Adrenal gland (tissue), 9 donors: ENCODE measurements at regions not wholly inside any gene's neighbourhood (a gene's known extent, or its start where the extent isn't known, plus 50 kb on each side); places are given as distances from the start of the nearest gene placed in this dataset.

Experiments used
- DNase-seq, 7 donors: peaks; one replicate each; pipeline ENCODE4 v3.0.0-alpha.2; 2019 to 2020
- H3K27ac ChIP-seq, 5 donors: fragments of 200-600 bp; sonication (generic) in 4 of 5; 1 replicate in 3 of 5; 2 replicates in 2 of 5; pipeline versions ENCODE4 v1.5.1 to v1.8.0; 2016 to 2020; ENCODE audit warnings: mild to moderate bottlenecking in 1 of 5
- H3K27me3 ChIP-seq: fragments of 200-600 bp; 2 replicates; pipeline ENCODE4 v1.8.0; 2021
- H3K36me3 ChIP-seq, 2 donors: fragments of 200-600 bp; replicated peaks in 1 of 2; 1 replicate in 1 of 2; 2 replicates in 1 of 2; pipeline versions ENCODE4 v1.5.1 to v1.8.0; 2018 to 2022
- H3K4me1 ChIP-seq, 2 donors: fragments of 200-600 bp; replicated peaks in 1 of 2; 1 replicate in 1 of 2; 2 replicates in 1 of 2; pipeline versions ENCODE4 v1.5.1 to v1.8.0; 2018 to 2021
- H3K4me3 ChIP-seq, 4 donors: fragments of 200-600 bp; sonication (generic) in 3 of 4; one replicate each; pipeline ENCODE4 v1.5.1; 2016 to 2018
- H3K9me3 ChIP-seq, 3 donors: fragments of 200-600 bp; sonication (generic) in 1 of 3; replicated peaks in 1 of 3; 1 replicate in 2 of 3; 2 replicates in 1 of 3; pipeline versions ENCODE4 v1.5.1 to v1.8.0; 2016 to 2021
- POLR2A ChIP-seq, 2 donors: fragments of 450-650 bp; IDR thresholded peaks; one replicate each; pipeline ENCODE4 v1.6.1; 2017; ENCODE audit warnings: antibody characterized with exemption in 2 of 2, mild to moderate bottlenecking in 2 of 2, moderate library complexity in 1 of 2
- WGBS, 4 donors: extraction: QIAGEN DNeasy Blood & Tissue Kit in 2 of 4; methylation state at CpG; one replicate each; pipeline versions ENCODE4 v1.1.5 to v1.1.7; 2013 to 2017; 5-methylcytosine and 5-hydroxymethylcytosine counted together
- intact Hi-C, 2 donors: fragments of 100-400 bp; cut with DNase I; formaldehyde crosslinking; loops; one replicate each; pipeline versions ENCODE4 v1.14.1 to v1.15.0; 2022 to 2023
- TF ChIP-seq, protein P1 (sequence below), 6 experiments: fragments of 450-650 bp in 4 of 6; fragments of 200-600 bp in 2 of 6; sonication (generic) in 1 of 6; IDR thresholded peaks; 1 replicate in 5 of 6; 2 replicates in 1 of 6; pipeline versions ENCODE4 v1.5.1 to v1.8.0; 2016 to 2021; ENCODE audit warnings: antibody characterized with exemption in 6 of 6, mild to moderate bottlenecking in 2 of 6, moderate library complexity in 1 of 6
- donor health status: healthy with polysubstance abuse.
- donor health status: Bipolar disorder and iron deficiency.
- donor health status: DM: yes; HTN: yes; CAD: no.
- donor health status: DM: no; HTN: no; CAD: no.
- donor health status: DM: no; HTN: no; CAD: no.

DNA sequence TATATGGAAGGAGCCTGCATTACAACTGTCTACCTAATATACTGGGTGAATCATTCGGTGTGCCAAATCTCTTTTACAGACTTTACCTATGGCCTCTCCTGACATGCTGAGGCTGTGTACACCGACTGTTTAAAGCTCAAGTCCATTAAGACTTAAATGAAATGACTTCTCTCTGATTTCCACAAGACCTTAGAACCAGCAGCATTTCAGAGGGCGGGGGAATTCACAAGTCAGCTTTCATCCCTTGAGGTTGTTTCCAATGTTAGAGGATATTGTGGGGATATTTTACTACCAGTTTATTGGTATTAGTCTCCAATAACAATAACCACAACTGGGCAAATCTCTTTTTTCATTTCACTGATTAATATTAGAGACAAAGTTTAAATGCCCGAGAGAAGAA, 87.1 kb upstream of the IKZF1 start:
- H3K4me3 ChIP-seq, result no peak overlapping the region
- H3K27ac ChIP-seq, result no peak overlapping the region
- 69 to 79% (median 76%) methylated on average over 4 of the region's 4 CpGs for WGBS, 4 donors
- H3K36me3 ChIP-seq, result no peaks in the 10 kb centered on the region
- H3K27me3 ChIP-seq, result no peaks in the 10 kb centered on the region
- TF ChIP-seq POLR2A (IDR thresholded peaks at IDR 0.05), result no peak
- TF ChIP-seq, protein P1, sequence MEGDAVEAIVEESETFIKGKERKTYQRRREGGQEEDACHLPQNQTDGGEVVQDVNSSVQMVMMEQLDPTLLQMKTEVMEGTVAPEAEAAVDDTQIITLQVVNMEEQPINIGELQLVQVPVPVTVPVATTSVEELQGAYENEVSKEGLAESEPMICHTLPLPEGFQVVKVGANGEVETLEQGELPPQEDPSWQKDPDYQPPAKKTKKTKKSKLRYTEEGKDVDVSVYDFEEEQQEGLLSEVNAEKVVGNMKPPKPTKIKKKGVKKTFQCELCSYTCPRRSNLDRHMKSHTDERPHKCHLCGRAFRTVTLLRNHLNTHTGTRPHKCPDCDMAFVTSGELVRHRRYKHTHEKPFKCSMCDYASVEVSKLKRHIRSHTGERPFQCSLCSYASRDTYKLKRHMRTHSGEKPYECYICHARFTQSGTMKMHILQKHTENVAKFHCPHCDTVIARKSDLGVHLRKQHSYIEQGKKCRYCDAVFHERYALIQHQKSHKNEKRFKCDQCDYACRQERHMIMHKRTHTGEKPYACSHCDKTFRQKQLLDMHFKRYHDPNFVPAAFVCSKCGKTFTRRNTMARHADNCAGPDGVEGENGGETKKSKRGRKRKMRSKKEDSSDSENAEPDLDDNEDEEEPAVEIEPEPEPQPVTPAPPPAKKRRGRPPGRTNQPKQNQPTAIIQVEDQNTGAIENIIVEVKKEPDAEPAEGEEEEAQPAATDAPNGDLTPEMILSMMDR (IDR thresholded peaks at IDR 0.05), result no peak
- intact Hi-C loops, result no loop called here
- H3K4me1 ChIP-seq, result no peaks in the 10 kb centered on the region
- DNase-seq, result no peak
- H3K9me3 ChIP-seq, result peaks cover 0 to 6% (median 0%) of the 10 kb centered on the region in 3 donors

DNA sequence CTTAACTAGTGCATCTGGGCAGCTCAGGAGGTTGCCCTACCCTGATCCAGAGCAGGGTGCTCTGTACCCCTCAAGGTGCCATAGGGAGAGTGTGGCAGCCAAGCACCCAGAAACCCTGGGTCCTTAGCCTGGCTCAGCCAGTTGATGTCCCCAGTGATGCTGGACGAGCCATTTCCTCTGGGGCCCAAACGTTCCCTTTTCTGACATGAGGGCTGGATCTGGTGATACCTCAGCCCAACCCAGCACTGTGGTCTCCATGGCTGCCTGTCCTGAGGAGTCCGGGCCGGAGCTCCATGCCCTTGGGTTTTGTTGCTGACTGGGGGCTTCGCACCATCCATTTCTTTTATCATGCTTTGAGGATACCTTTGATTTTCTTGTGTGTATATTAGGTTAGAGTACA, 87.9 kb upstream of the IKZF1 start:
- TF ChIP-seq POLR2A (IDR thresholded peaks at IDR 0.05), result no peak
- TF ChIP-seq, protein P1 (IDR thresholded peaks at IDR 0.05), result no peak
- no peaks in the 10 kb centered on the region for H3K4me1 ChIP-seq
- H3K4me3 ChIP-seq, result no peak overlapping the region
- intact Hi-C loops, result no loop called here
- H3K27me3 ChIP-seq, result no peaks in the 10 kb centered on the region
- peaks cover 0 to under 1% (median 0%) of the 10 kb centered on the region in 3 donors for H3K9me3 ChIP-seq
- 72 to 91% (median 81%) methylated on average over 4 to 5 of the region's 5 CpGs for WGBS, 4 donors
- H3K27ac ChIP-seq, result no peak overlapping the region
- DNase-seq, result no peak
- H3K36me3 ChIP-seq, result no peaks in the 10 kb centered on the region

- intact Hi-C loops, result loop anchor here in 1 of 2 donors (5.0 kb wide), 1 partner anchor 198 kb away; no protein-coding TSS in a partner anchor
- no peak for DNase-seq
- H3K4me1 ChIP-seq, result no peaks in the 10 kb centered on the region
- no peak for TF ChIP-seq POLR2A (IDR thresholded peaks at IDR 0.05)
- TF ChIP-seq, protein P1 (IDR thresholded peaks at IDR 0.05), result no peak
- no peaks in the 10 kb centered on the region for H3K27me3 ChIP-seq
- no peak overlapping the region for H3K27ac ChIP-seq
- H3K4me3 ChIP-seq, result no peak overlapping the region
- no peaks in the 10 kb centered on the region for H3K9me3 ChIP-seq
- H3K36me3 ChIP-seq, result no peaks in the 10 kb centered on the region
- WGBS, 4 donors, result 68 to 77% (median 74%) methylated on average over 7 to 8 of the region's 8 CpGs
Observed at GRCh38 chr7:50214771-50215170, 89.7 kb upstream of the IKZF1 start.

- TF ChIP-seq POLR2A (IDR thresholded peaks at IDR 0.05), result no peak
- TF ChIP-seq, protein P1 (IDR thresholded peaks at IDR 0.05), result no peak
- no peak overlapping the region for H3K27ac ChIP-seq
- peak in 1 of 7 donors; percentile 39 for DNase-seq
- 55 to 76% (median 72%) methylated on average over 2 of the region's 2 CpGs for WGBS, 4 donors
- intact Hi-C loops, result loop anchor here in 1 of 2 donors (5.0 kb wide), 1 partner anchor 198 kb away; no protein-coding TSS in a partner anchor
- no peaks in the 10 kb centered on the region for H3K4me1 ChIP-seq
- no peak overlapping the region for H3K4me3 ChIP-seq
- H3K9me3 ChIP-seq, result no peaks in the 10 kb centered on the region
- no peaks in the 10 kb centered on the region for H3K36me3 ChIP-seq
- no peaks in the 10 kb centered on the region for H3K27me3 ChIP-seq
Observed at GRCh38 chr7:50214126-50214670, 90.3 kb upstream of the IKZF1 start.
